WI38 (cell line): ENCODE measurements at regions not wholly inside any gene's neighbourhood (a gene's known extent, or its start where the extent isn't known, plus 50 kb on each side); places are given as distances from the start of the nearest gene placed in this dataset.

ENCODE experiments used
- H3K4me3 ChIP-seq: 2 replicates; pipeline ENCODE4 v1.5.1; 2011; ENCODE audit warnings: low read depth, mild to moderate bottlenecking, control low read depth, low read length
- CTCF ChIP-seq: IDR thresholded peaks from 2 replicates; pipeline ENCODE4 v1.5.1; 2012; ENCODE audit warnings: low read depth, mild to moderate bottlenecking, control low read depth, low read length

- H3K4me3 ChIP-seq, result no peak overlapping the region
- TF ChIP-seq CTCF, result no peak
Observed at GRCh38 chr17:77598241-77598620, 360.3 kb upstream of the TNRC6C start.

- H3K4me3 ChIP-seq, result no peak overlapping the region
- TF ChIP-seq CTCF, result no peak
Observed at GRCh38 chr17:77599699-77600098, 358.8 kb upstream of the TNRC6C start.

- TF ChIP-seq CTCF, result no peak
- H3K4me3 ChIP-seq, result no peak overlapping the region
Observed at GRCh38 chr17:77600346-77600745, 358.2 kb upstream of the TNRC6C start.

GRCh38 chr17:77601054-77601979 is 357.2 kb upstream of the TNRC6C start:
- no peak overlapping the region for H3K4me3 ChIP-seq

GRCh38 chr17:77602062-77602746 is 356.3 kb upstream of the TNRC6C start:
- H3K4me3 ChIP-seq, result no peak overlapping the region
- no peak for TF ChIP-seq CTCF

More at GRCh38 chr17:77601054-77601979, 357.2 kb upstream of the TNRC6C start:
- no peak for TF ChIP-seq CTCF

- H3K4me3 ChIP-seq, result no peak overlapping the region
- no peak for TF ChIP-seq CTCF
Observed at GRCh38 chr17:77602883-77603640, 355.4 kb upstream of the TNRC6C start.
